HG03039 (cell line): ENCODE measurements at regions not wholly inside any gene's neighbourhood (a gene's known extent, or its start where the extent isn't known, plus 50 kb on each side); places are given as distances from the start of the nearest gene placed in this dataset.
"Not testable (repeated sequence)": the region's sequence is repeated elsewhere in the genome, so short reads cannot be mapped to it uniquely, and the experiment has no call there.

Experiments
- ATAC-seq: cut with Tn5 transposase; IDR thresholded peaks from one replicate; pipeline ENCODE4 v1.9.1; 2021; ENCODE audit warnings: mild to moderate bottlenecking, moderate library complexity; ENCODE audit not compliant: unreplicated experiment

- no peak for ATAC-seq
Measured at GRCh38 chr6:43893073-43893472, 123.1 kb downstream of the VEGFA start.

GRCh38 chr6:43891072-43891870, 121.3 kb downstream of the VEGFA start:
- no peak for ATAC-seq

- ATAC-seq: no peak
Measured at GRCh38 chr6:43890197-43891062, 120.4 kb downstream of the VEGFA start.

- no peak for ATAC-seq
Measured at GRCh38 chr6:43887906-43888683, 118.1 kb downstream of the VEGFA start.

- no peak for ATAC-seq
Measured at GRCh38 chr6:43887340-43887858, 117.4 kb downstream of the VEGFA start.

- ATAC-seq: no peak
Measured at GRCh38 chr6:43886717-43887339, 116.8 kb downstream of the VEGFA start.

- no peak for ATAC-seq
Measured at GRCh38 chr6:43886067-43886461, 116.1 kb downstream of the VEGFA start.

GRCh38 chr6:43885399-43886066, 115.5 kb downstream of the VEGFA start:
- no peak for ATAC-seq

GRCh38 chr6:43884652-43885022, 114.6 kb downstream of the VEGFA start:
- no peak for ATAC-seq

GRCh38 chr6:43883847-43884651, 114.0 kb downstream of the VEGFA start:
- ATAC-seq: no peak

GRCh38 chr6:43882690-43883448, 112.9 kb downstream of the VEGFA start:
- not testable (repeated sequence) for ATAC-seq

- ATAC-seq: no peak
Measured at GRCh38 chr6:43880236-43881137, 110.5 kb downstream of the VEGFA start.

GRCh38 chr6:43879722-43880121, 109.7 kb downstream of the VEGFA start:
- ATAC-seq: no peak

- no peak for ATAC-seq
Measured at GRCh38 chr6:43878823-43879495, 108.9 kb downstream of the VEGFA start.

GRCh38 chr6:43878127-43878634, 108.2 kb downstream of the VEGFA start:
- no peak for ATAC-seq

GRCh38 chr6:43877463-43878126, 107.6 kb downstream of the VEGFA start:
- ATAC-seq: no peak
